ENCODE measurements at regions not wholly inside any gene's neighbourhood (a gene's known extent, or its start where the extent isn't known, plus 50 kb on each side); places are given as distances from the start of the nearest gene placed in this dataset.

DNA sequence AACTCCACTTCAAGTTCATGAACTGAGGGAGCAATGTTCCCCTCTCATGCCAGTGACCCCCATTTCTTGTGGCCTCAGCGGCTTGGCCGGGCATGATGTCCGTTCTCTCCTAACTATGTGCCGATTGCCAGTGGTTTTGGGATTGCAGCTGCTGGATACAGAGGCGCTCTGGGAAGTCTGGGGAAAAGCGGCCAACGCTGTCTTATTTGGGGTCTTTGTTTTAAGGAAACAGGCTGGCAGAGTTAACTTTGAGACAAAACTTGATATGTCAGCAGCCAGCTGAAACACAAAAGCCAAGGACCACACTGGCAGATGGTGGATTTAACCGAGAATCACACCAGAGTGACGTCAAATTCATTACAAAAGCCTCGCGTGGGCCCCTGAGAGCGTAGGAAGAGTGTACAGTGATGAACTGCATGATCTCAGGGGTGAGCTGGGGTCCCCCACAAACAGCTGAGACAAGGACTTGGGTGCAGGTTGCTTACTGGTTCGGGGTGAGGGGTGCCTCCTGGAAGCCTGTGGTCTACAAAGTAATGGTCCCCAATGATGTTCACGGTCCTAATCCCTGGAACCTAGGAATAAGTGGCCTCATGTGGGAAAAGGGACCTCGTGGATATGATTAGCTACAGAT, 180.4 kb downstream of the IRF8 start:
- Histone ChIP-seq H3K4me1 (ENCODE audit: control insufficient read depth, low read length) (no peaks in the 10 kb centered on the region), H3K9me2 (replicated peaks; ENCODE audit: control insufficient read depth, low read length) (no peaks in the 10 kb centered on the region), H3K79me2 (ENCODE audit: control insufficient read depth, low read length) (no peaks in the 10 kb centered on the region), H3K9me3 (ENCODE audit: control insufficient read depth, insufficient read depth, low read length) (no peaks in the 10 kb centered on the region), H4K20me1 (ENCODE audit: control insufficient read depth, insufficient read depth, low read depth, low read length) (no peaks in the 10 kb centered on the region), H3K4me3 (ENCODE audit: low read length) (no peak overlapping the region), H3K4me2 (ENCODE audit: low read length) (no peak overlapping the region), H3K36me3 (ENCODE audit: control insufficient read depth, low read length) (no peaks in the 10 kb centered on the region), H3F3A (ENCODE audit: control insufficient read depth, insufficient read depth) (no peaks in the 10 kb centered on the region), H3K27me3 (ENCODE audit: control insufficient read depth, low read length) (peaks cover 4% of the 10 kb centered on the region; the same call in 1 of the 2 replicates), H3K27ac (ENCODE audit: low read depth, low read length) (no peak overlapping the region)
- TF ChIP-seq, protein P1, sequence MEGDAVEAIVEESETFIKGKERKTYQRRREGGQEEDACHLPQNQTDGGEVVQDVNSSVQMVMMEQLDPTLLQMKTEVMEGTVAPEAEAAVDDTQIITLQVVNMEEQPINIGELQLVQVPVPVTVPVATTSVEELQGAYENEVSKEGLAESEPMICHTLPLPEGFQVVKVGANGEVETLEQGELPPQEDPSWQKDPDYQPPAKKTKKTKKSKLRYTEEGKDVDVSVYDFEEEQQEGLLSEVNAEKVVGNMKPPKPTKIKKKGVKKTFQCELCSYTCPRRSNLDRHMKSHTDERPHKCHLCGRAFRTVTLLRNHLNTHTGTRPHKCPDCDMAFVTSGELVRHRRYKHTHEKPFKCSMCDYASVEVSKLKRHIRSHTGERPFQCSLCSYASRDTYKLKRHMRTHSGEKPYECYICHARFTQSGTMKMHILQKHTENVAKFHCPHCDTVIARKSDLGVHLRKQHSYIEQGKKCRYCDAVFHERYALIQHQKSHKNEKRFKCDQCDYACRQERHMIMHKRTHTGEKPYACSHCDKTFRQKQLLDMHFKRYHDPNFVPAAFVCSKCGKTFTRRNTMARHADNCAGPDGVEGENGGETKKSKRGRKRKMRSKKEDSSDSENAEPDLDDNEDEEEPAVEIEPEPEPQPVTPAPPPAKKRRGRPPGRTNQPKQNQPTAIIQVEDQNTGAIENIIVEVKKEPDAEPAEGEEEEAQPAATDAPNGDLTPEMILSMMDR (IDR thresholded peaks at IDR 0.05; ENCODE audit: low read depth, low read length, poor library complexity, severe bottlenecking), result no peak
- TF ChIP-seq EZH2phosphoT487 (IDR thresholded peaks at IDR 0.05; ENCODE audit: borderline replicate concordance, low read length), result no peak

DNA sequence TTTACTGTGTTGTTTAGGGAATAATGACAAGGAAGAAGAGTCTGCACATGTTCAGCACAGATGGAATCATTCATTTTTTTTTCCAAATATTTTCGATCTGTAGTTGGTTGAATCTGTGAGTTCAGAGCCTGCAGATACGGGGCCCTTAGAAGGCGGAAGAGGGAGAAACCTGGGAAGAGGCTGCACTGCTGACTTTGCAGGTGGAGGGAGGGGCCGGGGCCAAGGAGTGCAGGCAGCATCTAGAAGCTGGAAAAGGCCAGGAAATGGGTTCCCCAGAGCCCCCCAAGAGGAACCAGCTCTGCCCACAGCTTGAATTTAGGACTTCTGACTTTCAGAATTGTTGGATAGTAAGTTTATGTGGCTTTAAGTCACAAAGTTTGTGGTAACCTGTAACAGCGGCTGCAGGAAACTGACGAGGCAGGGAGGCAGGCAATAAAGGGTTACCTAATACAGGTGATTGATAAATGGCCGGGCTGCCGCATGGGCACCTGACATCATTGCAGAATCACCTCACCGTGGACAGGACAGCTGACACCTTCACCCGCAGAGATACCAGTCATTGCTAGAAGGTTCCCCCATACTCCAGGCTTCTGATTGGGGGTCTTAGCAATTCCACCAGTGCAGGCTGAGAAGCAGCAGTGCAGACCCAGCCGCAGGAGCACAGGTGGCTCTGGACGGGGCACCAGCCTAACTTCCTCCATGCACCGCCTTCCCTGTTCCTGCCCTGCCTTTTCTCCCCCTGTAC, 181.3 kb downstream of the IRF8 start:
- Histone ChIP-seq H3K36me3 (ENCODE audit: control insufficient read depth, low read length) (no peaks in the 10 kb centered on the region), H3K27me3 (ENCODE audit: control insufficient read depth, low read length) (peaks cover 4% of the 10 kb centered on the region; the same call in 1 of the 2 replicates), H3K4me1 (ENCODE audit: control insufficient read depth, low read length) (no peaks in the 10 kb centered on the region), H3K4me3 (ENCODE audit: low read length) (no peak overlapping the region), H3F3A (ENCODE audit: control insufficient read depth, insufficient read depth) (no peaks in the 10 kb centered on the region), H3K79me2 (ENCODE audit: control insufficient read depth, low read length) (no peaks in the 10 kb centered on the region), H3K9me3 (ENCODE audit: control insufficient read depth, insufficient read depth, low read length) (no peaks in the 10 kb centered on the region), H3K4me2 (ENCODE audit: low read length) (no peak overlapping the region), H3K27ac (ENCODE audit: low read depth, low read length) (no peak overlapping the region), H3K9me2 (replicated peaks; ENCODE audit: control insufficient read depth, low read length) (no peaks in the 10 kb centered on the region), H4K20me1 (ENCODE audit: control insufficient read depth, insufficient read depth, low read depth, low read length) (no peaks in the 10 kb centered on the region)
- TF ChIP-seq, protein P1 (IDR thresholded peaks at IDR 0.05; ENCODE audit: low read depth, low read length, poor library complexity, severe bottlenecking), result no peak
- TF ChIP-seq EZH2phosphoT487 (IDR thresholded peaks at IDR 0.05; ENCODE audit: borderline replicate concordance, low read length), result no peak

- H3K27ac ChIP-seq (ENCODE audit: low read depth, low read length), result no peak overlapping the region
- H3K9me3 ChIP-seq (ENCODE audit: control insufficient read depth, insufficient read depth, low read length), result no peaks in the 10 kb centered on the region
- H3K4me1 ChIP-seq (ENCODE audit: control insufficient read depth, low read length), result no peaks in the 10 kb centered on the region
- H3K79me2 ChIP-seq (ENCODE audit: control insufficient read depth, low read length), result no peaks in the 10 kb centered on the region
- no peaks in the 10 kb centered on the region for H4K20me1 ChIP-seq (ENCODE audit: control insufficient read depth, insufficient read depth, low read depth, low read length)
- peaks cover 4% of the 10 kb centered on the region; the same call in 1 of the 2 replicates for H3K27me3 ChIP-seq (ENCODE audit: control insufficient read depth, low read length)
- TF ChIP-seq EZH2phosphoT487 (IDR thresholded peaks at IDR 0.05; ENCODE audit: borderline replicate concordance, low read length), result no peak
- TF ChIP-seq, protein P1 (IDR thresholded peaks at IDR 0.05; ENCODE audit: low read depth, low read length, poor library complexity, severe bottlenecking), result no peak
- H3K4me3 ChIP-seq (ENCODE audit: low read length), result no peak overlapping the region
- no peaks in the 10 kb centered on the region for H3K36me3 ChIP-seq (ENCODE audit: control insufficient read depth, low read length)
- no peaks in the 10 kb centered on the region for H3K9me2 ChIP-seq (replicated peaks; ENCODE audit: control insufficient read depth, low read length)
- no peak overlapping the region for H3K4me2 ChIP-seq (ENCODE audit: low read length)
- H3F3A ChIP-seq (ENCODE audit: control insufficient read depth, insufficient read depth), result no peaks in the 10 kb centered on the region
These were observed 182.0 kb downstream of the IRF8 start for GRCh38 chr16:86080982-86081381.

Data from DOHH2 (cell line).